ENCODE measurements at regions not wholly inside any gene's neighbourhood (a gene's known extent, or its start where the extent isn't known, plus 50 kb on each side); places are given as distances from the start of the nearest gene placed in this dataset.
"Not testable (repeated sequence)": the region's sequence is repeated elsewhere in the genome, so short reads cannot be mapped to it uniquely, and the experiment has no call there.

DNA sequence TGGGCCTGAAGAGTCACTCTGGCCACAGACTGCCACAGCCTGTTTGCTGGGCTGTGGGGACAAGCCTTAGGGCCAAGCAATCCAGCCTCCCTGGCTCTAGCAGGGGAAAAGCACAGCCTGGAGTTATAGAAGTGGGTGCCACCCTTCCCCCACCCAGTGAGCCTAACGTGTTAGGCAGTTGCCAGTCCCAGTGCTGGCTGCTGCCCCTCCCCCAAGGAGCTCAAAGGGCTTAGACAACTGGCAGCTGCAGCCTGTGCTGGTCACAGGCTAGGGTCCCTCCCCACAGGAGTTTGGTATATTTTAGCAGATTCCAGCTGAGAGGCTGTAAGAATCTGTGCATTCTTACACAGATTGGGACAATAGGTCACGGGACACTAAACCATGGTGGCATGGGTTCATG lies 370.3 kb upstream of the FGF16 start:
- no peak overlapping the region for H3K27ac Mint-ChIP-seq
- DNase-seq (ENCODE audit: low spot score in 2 of 2): no peak
- ATAC-seq: no peak
- peaks cover 7 to 17% of the 10 kb centered on the region in 2 donors for H3K9me3 Mint-ChIP-seq
- H3K36me3 Mint-ChIP-seq: no peaks in the 10 kb centered on the region

DNA sequence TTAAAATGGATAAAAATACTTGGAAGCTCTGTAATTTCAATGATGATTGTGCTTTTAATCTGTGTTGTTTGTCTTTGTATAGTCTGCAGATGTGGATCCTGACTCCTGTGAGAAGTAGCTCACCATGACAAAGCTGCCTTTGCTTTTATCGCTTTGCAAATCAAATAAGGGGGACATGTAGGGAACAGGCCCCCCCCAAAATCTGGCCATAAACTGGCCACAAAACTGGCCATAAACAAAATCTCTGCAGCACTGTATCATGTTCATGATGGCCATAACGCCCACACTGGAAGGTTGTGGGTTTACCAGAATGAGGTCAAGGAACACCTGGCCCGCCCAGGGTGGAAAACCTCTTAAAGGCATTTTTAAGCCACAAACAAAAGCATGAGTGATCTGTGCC lies 366.0 kb upstream of the FGF16 start:
- peaks cover 10 to 13% of the 10 kb centered on the region in 2 donors for H3K9me3 Mint-ChIP-seq
- ATAC-seq; DNase-seq (ENCODE audit: low spot score in 2 of 2); H3K27ac Mint-ChIP-seq; H3K36me3 Mint-ChIP-seq: not testable (repeated sequence)

DNA sequence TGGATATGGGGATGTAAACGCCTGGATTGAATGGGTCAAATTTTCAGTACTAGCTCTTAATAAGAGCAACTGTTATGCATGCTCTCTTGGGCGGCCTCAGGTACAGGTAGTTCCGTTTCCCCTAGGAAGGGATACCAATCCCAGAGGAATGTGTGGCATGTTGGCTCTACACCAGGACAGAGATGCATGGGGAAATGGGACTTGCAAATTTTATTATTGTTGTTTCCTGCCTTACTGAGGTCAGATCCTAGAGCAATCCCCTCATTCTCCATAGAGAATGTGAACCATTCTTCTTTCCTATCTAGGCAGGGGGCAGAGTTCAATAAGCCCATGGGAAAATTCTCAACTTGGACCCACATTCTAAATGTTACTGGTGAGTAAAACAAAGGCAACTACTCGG lies 361.8 kb upstream of the FGF16 start:
- no peak for ATAC-seq
- Mint-ChIP-seq H3K27ac (no peak overlapping the region), H3K36me3 (no peaks in the 10 kb centered on the region), H3K9me3 (peaks cover 6 to 10% of the 10 kb centered on the region in 2 donors)
- no peak for DNase-seq (ENCODE audit: low spot score in 2 of 2)

DNA sequence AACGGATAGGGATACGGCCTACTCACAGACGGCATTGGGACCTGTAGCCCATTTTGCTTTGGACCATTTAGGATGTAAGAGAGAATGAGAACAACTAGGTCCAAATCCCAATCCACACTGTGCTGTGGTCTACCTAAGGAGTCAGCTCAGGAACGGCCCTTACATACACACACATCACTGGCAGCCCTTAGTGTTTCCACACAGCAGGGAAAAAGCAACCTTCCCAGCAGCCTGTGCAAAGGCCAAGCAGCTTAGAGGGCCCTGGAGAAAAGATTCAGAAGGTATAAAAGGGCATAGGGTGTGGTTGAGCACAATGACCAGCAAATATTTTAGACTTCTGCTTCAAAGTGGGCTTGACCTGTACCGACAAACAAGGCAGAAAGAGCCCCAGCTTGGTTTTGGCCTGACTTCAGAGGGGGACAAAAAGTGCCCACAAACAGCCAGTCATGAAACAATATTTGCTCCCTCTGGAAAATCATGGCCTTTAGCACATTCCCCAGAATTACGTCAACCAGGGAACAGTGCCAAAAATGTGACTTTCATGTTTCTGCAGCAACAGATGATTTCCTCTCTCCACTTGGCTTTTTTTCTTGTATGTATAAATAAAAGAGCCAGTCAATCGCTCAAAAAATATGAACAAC lies 359.5 kb upstream of the FGF16 start:
- no peak for ATAC-seq
- DNase-seq (ENCODE audit: low spot score in 2 of 2): no peak
- Mint-ChIP-seq H3K9me3 (peaks cover 0 to 5% of the 10 kb centered on the region in 2 donors), H3K27ac (no peak overlapping the region), H3K36me3 (no peaks in the 10 kb centered on the region)

DNA sequence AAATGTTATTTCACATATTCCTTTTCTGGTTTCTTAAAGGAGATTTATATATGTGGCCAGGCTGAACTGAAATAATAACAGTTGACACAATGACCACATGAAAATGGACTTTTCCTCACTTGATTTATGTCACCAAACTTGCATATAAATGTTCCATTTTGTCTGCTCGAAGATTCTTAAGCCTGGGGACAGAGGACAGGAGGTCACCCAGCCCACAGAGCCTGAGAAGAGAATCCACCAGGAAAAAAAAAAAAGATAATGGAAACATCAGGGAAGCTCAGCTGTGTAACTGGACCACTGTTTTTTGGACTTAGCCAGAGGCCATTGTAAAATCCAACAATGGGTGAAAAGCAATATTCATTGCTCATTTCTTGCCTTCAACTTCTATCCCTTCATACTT lies 359.0 kb upstream of the FGF16 start:
- Mint-ChIP-seq H3K9me3 (peaks cover 0 to under 1% of the 10 kb centered on the region in 2 donors), H3K36me3 (no peaks in the 10 kb centered on the region), H3K27ac (no peak overlapping the region)
- no peak for DNase-seq (ENCODE audit: low spot score in 2 of 2)
- no peak for ATAC-seq

DNA sequence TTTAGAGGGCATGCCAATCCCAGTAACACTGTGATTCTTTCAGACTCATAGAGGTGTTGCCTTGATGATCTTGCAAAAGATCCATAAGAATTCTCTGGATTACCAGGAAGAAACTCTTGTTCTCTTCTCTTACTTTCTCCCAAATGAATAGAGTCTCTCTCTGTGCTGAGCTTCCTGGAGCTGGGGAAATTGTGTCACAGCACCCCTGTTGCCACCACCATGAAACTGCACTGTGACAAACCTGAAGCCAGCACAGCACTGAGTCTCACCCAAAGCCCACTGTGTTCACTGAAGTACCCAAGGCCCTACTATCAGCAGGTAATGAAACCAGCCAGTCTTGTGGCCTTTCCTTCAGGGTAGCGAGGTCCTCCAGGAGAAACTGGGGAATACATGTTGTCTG lies 332.7 kb upstream of the FGF16 start:
- no peaks in the 10 kb centered on the region for H3K9me3 Mint-ChIP-seq
- no peak overlapping the region for H3K27ac Mint-ChIP-seq
- ATAC-seq: no peak
- no peaks in the 10 kb centered on the region for H3K36me3 Mint-ChIP-seq
- no peak for DNase-seq (ENCODE audit: low spot score in 2 of 2)

DNA sequence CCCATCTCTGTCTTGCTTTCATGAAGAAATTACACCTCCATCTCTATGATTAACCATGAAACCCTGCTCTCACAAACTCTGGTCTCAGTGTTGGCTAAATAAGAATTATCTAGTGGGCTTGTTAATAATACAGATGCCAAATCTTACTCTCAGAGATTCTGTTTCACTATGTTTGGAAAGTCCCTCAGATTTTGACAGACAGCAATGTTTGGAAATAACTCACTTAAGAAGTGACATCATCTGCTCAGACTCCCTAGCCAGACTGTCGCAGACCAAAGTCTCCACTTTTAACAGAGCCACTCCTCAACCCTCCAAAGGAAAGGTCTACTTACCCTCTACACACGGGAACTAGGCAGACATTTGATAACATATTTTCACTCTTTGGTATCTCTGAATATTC lies 328.5 kb upstream of the FGF16 start:
- DNase-seq (ENCODE audit: low spot score in 2 of 2): no peak
- no peaks in the 10 kb centered on the region for H3K36me3 Mint-ChIP-seq
- no peak overlapping the region for H3K27ac Mint-ChIP-seq
- H3K9me3 Mint-ChIP-seq: peaks cover 0 to 5% of the 10 kb centered on the region in 2 donors
- ATAC-seq: peak in 1 of 2 donors; percentile 26

DNA sequence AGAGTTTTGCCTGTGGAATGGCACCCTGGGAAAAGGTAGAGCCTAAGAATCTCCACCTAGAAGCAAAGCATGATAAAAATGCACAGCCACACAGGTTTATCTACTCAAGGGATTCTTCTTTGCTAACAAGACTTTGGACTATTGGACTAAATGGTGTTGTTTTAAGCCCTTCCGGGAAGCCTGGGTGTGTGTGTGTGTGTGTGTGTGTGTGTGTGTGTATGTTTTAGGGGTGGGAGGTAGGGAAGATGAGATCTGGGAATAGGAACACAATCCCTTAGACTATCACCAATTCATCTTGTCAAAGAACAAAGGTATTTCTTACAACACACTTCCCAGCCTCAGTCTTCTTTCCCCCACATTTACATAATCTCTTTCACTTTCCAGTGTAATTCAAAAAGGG lies 327.5 kb upstream of the FGF16 start:
- Mint-ChIP-seq H3K9me3 (peaks cover 0 to 5% of the 10 kb centered on the region in 2 donors), H3K27ac (no peak overlapping the region), H3K36me3 (no peaks in the 10 kb centered on the region)
- DNase-seq (ENCODE audit: low spot score in 2 of 2) (no peak), ATAC-seq (no peak)

DNA sequence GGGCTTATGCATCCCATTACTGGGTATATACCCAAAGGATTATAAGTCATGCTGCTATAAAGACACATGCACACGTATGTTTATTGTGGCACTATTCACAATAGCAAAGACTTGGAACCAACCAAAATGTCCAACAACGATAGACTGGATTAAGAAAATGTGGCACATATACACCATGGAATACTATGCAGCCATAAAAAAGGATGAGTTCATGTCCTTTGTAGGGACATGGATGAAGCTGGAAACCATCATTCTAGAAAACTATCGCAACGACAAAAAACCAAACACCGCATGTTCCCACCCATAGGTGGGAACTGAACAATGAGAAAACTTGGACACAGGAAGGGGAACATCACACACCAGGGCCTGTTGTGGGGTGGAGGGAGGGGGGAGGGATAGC lies 323.3 kb upstream of the FGF16 start:
- ATAC-seq; H3K9me3 Mint-ChIP-seq; H3K36me3 Mint-ChIP-seq; H3K27ac Mint-ChIP-seq; DNase-seq (ENCODE audit: low spot score in 2 of 2): not testable (repeated sequence)

DNA sequence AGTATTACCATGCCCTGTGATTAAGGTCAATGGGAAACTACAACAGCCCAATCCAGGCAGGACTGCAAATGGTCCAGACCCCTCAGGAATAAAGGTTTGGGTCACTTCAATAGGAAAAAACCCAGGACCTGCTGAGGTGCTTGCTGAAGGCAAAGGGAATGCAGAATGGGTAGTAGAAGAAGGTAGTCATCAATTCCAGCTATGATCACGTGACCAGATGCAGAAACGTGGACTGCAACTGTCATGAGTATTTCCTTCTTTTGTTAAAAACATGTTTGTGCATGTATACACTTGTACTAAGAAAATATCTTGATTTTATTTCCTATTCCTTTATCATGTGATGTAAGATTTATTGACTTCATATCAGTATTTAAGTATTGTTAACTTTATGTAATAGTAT lies 319.6 kb upstream of the FGF16 start:
- H3K36me3 Mint-ChIP-seq, H3K27ac Mint-ChIP-seq, H3K9me3 Mint-ChIP-seq: not testable (repeated sequence)

DNA sequence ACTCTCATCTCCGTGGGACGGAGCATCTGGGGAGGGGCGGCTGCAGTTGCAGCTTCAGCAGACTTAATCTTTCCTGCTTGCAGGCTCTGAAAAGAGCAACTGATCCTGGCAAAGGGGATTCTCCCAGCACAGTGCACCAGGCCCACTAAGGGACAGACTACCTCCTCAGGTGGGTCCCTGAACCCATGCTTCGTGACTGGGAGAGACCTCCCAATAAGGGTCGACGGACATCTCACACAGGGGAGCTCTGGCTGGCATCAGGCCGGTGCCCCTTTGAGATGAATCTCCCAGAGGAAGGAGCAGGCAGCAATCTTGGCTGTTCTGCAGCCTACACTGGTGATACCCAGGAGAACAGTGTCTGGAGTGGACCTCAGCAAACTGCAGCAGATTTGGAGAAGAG lies 303.3 kb upstream of the FGF16 start:
- Mint-ChIP-seq H3K36me3 (no peaks in the 10 kb centered on the region), H3K27ac (no peak overlapping the region), H3K9me3 (peaks cover 3 to 4% of the 10 kb centered on the region in 2 donors)
- ATAC-seq: no peak
- DNase-seq (ENCODE audit: low spot score in 2 of 2): no peak

More for the DNA sequence above, 319.6 kb upstream of the FGF16 start:
- not testable (repeated sequence) for DNase-seq (ENCODE audit: low spot score in 2 of 2); ATAC-seq

DNA sequence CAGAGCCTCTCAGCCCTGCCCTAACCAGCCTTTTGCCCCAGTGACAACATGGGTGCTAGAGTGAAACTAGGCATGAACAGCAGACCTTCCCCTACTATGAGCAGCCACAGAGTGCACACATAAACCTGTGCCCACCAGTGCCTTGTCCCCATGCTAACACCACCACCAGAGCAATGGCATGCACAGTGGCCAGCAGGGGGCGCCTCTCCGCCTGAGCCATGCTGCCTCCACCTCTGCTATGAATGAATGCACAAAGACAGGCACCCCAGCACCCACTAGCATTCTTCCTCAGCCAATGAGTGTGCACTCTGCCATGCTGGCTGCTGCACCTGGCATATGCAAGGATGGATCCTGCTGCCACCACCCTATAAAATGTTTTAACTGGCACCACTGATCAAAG lies 286.9 kb upstream of the FGF16 start:
- Mint-ChIP-seq H3K27ac (no peak overlapping the region), H3K9me3 (peaks cover 5 to 11% of the 10 kb centered on the region in 2 donors), H3K36me3 (no peaks in the 10 kb centered on the region)
- DNase-seq (ENCODE audit: low spot score in 2 of 2) (peak in 1 of 2 donors; percentile 8), ATAC-seq (no peak)

DNA sequence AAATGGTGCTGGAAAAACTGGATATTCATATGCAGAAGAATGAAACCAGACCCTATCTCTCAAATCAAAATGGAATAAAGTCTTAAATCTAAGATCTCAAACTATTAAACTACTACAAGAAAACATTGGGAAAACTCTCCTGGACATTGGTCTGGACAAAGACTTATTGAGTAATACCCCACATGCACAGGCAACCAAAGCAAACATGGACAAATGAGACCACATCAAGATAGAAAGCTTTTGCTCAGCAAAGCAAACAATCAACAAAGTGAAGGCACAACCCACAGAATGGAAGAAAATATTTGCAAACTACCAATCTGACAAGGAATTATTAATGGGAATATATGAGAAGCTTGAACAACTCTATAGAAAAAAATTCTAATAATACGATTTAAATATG lies 284.4 kb upstream of the FGF16 start:
- no peak for ATAC-seq
- no peaks in the 10 kb centered on the region for H3K36me3 Mint-ChIP-seq
- H3K9me3 Mint-ChIP-seq: peaks cover 5 to 14% of the 10 kb centered on the region in 2 donors
- no peak overlapping the region for H3K27ac Mint-ChIP-seq
- DNase-seq (ENCODE audit: low spot score in 2 of 2): no peak

DNA sequence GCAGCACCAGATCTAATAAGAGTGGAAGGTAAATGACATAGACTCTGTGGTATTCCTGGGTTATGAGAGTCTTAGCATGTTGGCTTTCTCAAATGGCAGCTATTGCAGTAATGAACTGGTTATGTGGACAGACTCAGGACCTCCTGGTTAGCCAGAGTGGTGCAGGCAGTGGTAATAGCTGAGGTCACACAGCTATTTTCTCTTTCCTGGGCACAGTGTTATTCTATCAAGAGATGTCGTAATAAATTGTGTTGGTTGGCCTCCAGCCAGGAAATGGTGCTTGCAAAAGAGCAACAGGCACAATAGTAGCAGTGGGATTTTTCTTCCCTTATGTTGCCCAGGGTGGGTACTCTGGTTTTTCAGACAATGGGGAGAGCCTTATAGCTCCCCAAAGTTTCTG lies 279.2 kb upstream of the FGF16 start:
- Mint-ChIP-seq H3K36me3 (no peaks in the 10 kb centered on the region), H3K9me3 (peaks cover under 1 to 4% of the 10 kb centered on the region in 2 donors), H3K27ac (no peak overlapping the region)
- no peak for ATAC-seq
- DNase-seq (ENCODE audit: low spot score in 2 of 2): no peak

DNA sequence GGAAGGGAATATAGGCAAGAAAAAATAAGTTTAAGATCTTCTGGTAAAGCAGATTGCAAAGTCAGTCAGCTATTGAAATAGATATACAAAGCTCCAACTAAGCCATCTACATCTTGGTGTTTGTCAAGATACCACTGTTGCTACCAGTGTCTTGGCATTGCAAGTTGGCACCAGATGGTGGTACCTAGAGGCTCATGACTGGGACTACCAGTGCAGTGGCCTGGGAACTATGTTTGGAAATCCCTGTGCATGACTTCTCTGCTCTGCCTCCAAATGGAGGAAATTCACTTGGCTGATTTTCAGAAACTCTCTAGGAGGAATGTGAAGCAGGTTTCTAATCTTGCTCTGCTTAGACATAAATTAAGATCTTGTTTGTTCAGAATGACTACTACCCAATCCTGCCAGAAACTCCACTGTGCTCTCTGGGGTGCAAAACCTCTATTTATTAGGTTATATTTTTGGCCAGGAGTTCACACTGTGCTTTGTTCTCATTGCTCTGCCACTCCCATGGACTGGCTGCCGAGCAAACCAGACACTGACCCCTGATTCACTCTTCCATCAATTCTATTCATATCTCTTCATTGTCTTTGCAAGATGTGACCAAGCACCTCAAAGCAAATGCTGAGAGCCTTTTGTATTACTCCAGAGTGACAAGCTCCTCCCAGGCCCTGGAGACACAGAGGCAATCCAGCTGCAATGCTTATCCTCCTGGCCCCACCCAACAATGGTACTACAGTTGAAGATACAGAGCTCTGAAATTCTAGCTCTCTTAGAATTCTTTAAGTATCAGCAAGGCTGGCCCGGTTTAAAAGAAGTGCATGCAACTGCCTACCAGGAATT lies 272.3 kb upstream of the FGF16 start:
- no peak overlapping the region for H3K27ac Mint-ChIP-seq
- H3K9me3 Mint-ChIP-seq: peaks cover 8 to 11% of the 10 kb centered on the region in 2 donors
- ATAC-seq (no peak), DNase-seq (ENCODE audit: low spot score in 2 of 2) (no peak)
- no peaks in the 10 kb centered on the region for H3K36me3 Mint-ChIP-seq

DNA sequence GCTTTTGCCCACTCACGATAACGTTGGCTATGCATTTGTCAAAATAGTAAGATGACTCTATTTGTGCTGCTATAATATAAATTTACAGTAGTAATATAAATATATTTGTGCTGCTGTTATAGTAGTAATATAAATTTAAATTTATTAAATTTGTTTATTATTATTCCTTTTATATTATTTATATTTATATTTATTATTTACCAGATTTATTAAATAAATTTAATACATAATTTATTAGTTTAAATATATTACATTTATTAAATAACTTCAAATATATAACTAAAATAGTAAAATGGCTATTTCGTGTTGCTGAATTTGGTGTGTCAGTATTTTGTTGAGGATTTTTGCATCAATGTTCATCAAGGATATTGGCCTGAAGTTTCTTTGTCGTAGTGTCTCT lies 246.5 kb upstream of the FGF16 start:
- Mint-ChIP-seq H3K36me3 (no peaks in the 10 kb centered on the region), H3K9me3 (peaks cover 3 to 5% of the 10 kb centered on the region in 2 donors), H3K27ac (no peak overlapping the region)
- no peak for DNase-seq (ENCODE audit: low spot score in 2 of 2)
- ATAC-seq: no peak

DNA sequence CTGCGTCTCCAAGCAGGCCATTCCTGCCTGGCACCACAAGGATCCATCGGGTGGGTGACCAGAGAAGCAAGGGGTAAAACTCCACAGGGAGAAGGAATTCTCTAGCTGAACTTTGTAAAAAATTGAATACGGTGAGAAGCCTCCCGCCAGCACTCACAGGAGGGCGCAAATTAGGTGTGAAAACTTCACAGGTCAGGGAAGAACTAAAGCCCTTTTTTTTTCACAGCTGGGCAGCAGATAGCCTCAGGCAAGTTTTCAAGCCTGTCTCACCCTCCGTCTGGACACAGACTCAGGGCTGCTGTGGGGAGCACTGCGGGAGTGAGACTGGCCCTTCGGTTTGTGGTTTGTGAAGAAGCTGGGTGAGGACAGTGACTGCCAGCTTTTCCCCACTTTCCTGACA lies 224.1 kb upstream of the FGF16 start:
- H3K9me3 Mint-ChIP-seq: peaks cover 0 to 3% of the 10 kb centered on the region in 2 donors
- H3K27ac Mint-ChIP-seq: no peak overlapping the region
- ATAC-seq (no peak), DNase-seq (ENCODE audit: low spot score in 2 of 2) (no peak)
- H3K36me3 Mint-ChIP-seq: peaks cover 0 to 4% of the 10 kb centered on the region in 2 donors

DNA sequence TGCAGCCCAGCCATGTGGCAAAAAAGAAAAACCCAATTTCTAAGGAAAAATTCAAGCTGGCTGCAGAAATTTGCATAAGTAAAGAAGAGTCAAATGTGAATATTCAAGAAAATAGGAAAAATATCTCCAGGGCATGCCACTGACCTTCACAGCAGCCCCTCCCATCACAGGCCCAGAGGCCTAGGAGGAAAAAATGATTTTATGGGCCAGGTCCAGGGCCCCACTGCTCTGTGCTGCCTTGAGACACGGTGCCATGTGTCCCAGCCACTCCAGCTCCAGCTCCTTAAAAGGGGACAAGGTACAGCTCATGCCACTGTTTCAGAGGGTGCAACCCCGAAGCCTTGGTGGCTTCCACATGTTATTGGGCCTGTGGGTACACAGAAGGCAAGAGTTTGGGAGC lies 182.7 kb upstream of the FGF16 start:
- no peak for DNase-seq (ENCODE audit: low spot score in 2 of 2)
- Mint-ChIP-seq H3K27ac (no peak overlapping the region), H3K9me3 (peaks cover 16 to 20% of the 10 kb centered on the region in 2 donors), H3K36me3 (peaks cover 15% of the 10 kb centered on the region in 2 donors)
- ATAC-seq: no peak

All from activated naive CD4-positive, alpha-beta T cell treated with anti-CD3 and anti-CD28 coated beads, Interleukin-2, amount 50 U/mL, for 72 hours (primary cell).